ENCODE measurements at regions not wholly inside any gene's neighbourhood (a gene's known extent, or its start where the extent isn't known, plus 50 kb on each side); places are given as distances from the start of the nearest gene placed in this dataset.

DNA sequence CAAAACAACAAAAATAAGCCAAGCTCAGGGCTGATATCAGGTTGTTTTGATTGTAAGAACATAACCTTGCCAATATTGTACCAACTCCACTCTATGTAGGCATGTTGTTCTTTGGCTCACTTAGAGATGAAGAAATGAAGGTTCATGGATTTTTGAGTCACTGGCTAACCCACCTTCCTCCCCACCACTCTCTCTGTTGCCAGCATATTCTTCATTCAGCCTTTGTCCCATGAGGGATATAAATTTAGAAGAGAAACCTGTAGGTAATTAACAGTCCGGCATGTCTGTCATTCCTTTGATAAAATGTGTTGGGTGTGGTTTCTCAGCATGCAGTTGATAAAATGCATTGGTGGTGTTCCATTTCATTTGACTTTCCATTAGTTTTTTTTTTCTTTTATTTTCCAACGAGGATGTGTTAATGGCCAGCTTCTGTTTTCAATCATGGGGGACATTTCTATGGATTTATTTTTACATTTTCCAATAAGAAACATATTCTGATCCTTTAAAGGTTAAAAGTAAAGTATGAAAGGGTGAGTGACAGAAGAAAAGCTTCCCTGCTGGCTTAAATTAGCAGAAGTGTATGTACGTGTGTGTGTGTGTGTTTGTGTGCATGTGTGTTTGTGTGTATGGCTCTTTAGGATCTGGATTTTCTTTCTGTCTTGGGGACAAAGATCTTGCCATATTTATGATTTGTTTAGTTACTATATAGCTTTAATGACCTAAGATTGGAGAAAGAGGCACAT is 166.2 kb upstream of the KCNJ16 start:
- Histone ChIP-seq H3K27me3 (no peaks in the 10 kb centered on the region), H3K36me3 (no peaks in the 10 kb centered on the region), H3K4me1 (no peaks in the 10 kb centered on the region), H3K9me3 (no peaks in the 10 kb centered on the region), H3K27ac (no peak overlapping the region), H3K4me3 (no peak overlapping the region)
- no peak for FAIRE-seq
- WGBS, 2 donors = 37 to 55% methylated on average over 3 of the region's 3 CpGs
- no peak for DNase-seq
- no peak for ATAC-seq
- TF ChIP-seq, protein P1, sequence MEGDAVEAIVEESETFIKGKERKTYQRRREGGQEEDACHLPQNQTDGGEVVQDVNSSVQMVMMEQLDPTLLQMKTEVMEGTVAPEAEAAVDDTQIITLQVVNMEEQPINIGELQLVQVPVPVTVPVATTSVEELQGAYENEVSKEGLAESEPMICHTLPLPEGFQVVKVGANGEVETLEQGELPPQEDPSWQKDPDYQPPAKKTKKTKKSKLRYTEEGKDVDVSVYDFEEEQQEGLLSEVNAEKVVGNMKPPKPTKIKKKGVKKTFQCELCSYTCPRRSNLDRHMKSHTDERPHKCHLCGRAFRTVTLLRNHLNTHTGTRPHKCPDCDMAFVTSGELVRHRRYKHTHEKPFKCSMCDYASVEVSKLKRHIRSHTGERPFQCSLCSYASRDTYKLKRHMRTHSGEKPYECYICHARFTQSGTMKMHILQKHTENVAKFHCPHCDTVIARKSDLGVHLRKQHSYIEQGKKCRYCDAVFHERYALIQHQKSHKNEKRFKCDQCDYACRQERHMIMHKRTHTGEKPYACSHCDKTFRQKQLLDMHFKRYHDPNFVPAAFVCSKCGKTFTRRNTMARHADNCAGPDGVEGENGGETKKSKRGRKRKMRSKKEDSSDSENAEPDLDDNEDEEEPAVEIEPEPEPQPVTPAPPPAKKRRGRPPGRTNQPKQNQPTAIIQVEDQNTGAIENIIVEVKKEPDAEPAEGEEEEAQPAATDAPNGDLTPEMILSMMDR (IDR thresholded peaks at IDR 0.05) = no peak
- intact Hi-C loops (cut with DNase I) = no loop called here

DNA sequence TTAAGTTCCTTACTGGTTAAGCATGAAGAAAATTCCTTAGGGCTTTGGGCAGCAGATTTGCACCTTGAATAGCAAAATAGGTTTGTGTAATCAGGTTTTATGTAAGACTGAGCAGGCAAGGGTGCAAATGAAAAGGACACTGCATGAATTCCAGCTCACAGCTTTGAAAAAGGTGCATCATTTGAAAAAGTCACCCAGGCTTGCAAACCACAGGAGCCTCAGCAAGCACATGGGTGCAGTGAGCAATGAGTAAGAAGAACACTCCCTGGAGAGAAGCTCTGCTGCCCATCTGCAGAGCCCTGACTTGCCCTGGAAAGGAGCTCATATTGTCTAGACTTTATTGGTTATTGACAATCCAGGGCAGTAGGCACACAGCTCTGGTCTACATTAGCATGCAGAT is 165.6 kb upstream of the KCNJ16 start:
- ATAC-seq (no peak), FAIRE-seq (no peak), DNase-seq (no peak)
- intact Hi-C loops (cut with DNase I) = no loop called here
- H3K36me3 ChIP-seq = no peaks in the 10 kb centered on the region
- H3K4me1 ChIP-seq = no peaks in the 10 kb centered on the region
- no peak overlapping the region for H3K4me3 ChIP-seq
- H3K27ac ChIP-seq = no peak overlapping the region
- TF ChIP-seq, protein P1 (IDR thresholded peaks at IDR 0.05) = no peak
- no peaks in the 10 kb centered on the region for H3K9me3 ChIP-seq
- H3K27me3 ChIP-seq = no peaks in the 10 kb centered on the region

DNA sequence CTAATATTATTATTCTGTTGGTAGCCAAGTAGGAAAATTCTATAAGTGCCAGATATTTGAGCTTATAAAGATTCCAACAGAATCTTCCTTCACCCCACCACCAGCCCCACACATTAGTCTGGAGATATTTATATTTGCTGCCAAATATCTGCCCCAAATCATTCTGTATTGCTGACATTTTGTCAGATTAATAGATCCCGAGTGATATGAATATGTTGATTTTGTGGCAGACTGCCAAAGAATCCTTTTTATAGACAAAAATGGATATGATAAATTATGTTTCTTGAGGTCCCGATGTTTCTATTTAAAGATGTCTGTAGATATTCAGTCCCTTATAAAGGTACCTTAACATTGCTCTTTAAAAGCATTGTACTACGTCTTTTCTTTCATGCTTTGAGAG is 162.2 kb upstream of the KCNJ16 start:
- FAIRE-seq = no peak
- DNase-seq = no peak
- Histone ChIP-seq H3K4me1 (no peaks in the 10 kb centered on the region), H3K9me3 (no peaks in the 10 kb centered on the region), H3K27me3 (no peaks in the 10 kb centered on the region), H3K36me3 (no peaks in the 10 kb centered on the region), H3K4me3 (no peak overlapping the region), H3K27ac (no peak overlapping the region)
- intact Hi-C loops (cut with DNase I) = no loop called here
- no peak for ATAC-seq
- TF ChIP-seq, protein P1 (IDR thresholded peaks at IDR 0.05) = no peak
- WGBS, 2 donors = 66 to 70% methylated on average over 3 of the region's 3 CpGs

DNA sequence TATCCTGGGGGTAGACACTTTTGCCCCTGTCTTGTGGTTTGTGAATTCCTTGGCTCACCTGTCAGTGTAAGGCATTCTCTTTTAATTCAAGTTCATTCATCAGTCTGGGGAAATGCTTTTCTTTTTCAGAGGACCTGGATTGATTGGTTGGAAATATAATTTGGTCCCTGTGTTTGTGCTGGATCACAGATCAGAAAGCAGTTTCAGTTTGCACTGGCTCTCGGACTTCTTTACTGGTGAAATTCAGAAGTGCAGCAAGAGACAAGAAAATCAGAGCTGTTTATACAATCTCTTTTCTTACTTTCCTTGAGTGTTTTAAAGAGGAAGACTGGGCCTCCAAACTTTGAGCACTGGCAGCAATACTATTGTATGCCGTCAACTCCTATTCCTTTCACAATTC is 161.8 kb upstream of the KCNJ16 start:
- Histone ChIP-seq H3K4me1 (no peaks in the 10 kb centered on the region), H3K27ac (no peak overlapping the region), H3K4me3 (no peak overlapping the region), H3K27me3 (no peaks in the 10 kb centered on the region), H3K9me3 (no peaks in the 10 kb centered on the region), H3K36me3 (no peaks in the 10 kb centered on the region)
- ATAC-seq (no peak), FAIRE-seq (no peak), DNase-seq (no peak)
- intact Hi-C loops (cut with DNase I) = no loop called here
- 78 to 79% methylated on average over 2 of the region's 2 CpGs for WGBS, 2 donors
- TF ChIP-seq, protein P1 (IDR thresholded peaks at IDR 0.05) = no peak

DNA sequence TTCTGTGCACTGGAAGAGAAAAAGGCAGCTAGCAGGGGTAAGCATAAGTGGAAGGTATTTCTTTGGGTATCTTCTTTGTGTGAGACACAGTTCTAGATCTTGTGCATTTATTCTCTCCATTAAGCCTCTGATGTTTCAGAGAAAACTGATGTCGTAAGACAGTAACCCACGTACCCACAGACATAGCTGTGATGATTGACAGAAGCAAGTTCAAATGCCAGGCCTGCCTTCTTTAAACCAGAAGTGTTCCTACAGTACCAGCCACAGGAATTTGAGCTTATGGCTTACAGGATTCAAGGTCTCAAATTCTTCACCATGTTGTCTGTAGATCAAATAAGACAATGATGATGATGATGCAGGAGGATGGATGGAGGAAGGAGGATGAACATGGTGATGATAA is 161.4 kb upstream of the KCNJ16 start:
- no peak overlapping the region for H3K4me3 ChIP-seq
- H3K9me3 ChIP-seq = no peaks in the 10 kb centered on the region
- DNase-seq (no peak), FAIRE-seq (no peak), ATAC-seq (no peak)
- 90 to 91% methylated on average over 2 of the region's 2 CpGs for WGBS, 2 donors
- H3K36me3 ChIP-seq = no peaks in the 10 kb centered on the region
- intact Hi-C loops (cut with DNase I) = no loop called here
- no peaks in the 10 kb centered on the region for H3K27me3 ChIP-seq
- TF ChIP-seq, protein P1 (IDR thresholded peaks at IDR 0.05) = no peak
- H3K4me1 ChIP-seq = no peaks in the 10 kb centered on the region
- H3K27ac ChIP-seq = no peak overlapping the region
